ENCODE measurements at regions not wholly inside any gene's neighbourhood (a gene's known extent, or its start where the extent isn't known, plus 50 kb on each side); places are given as distances from the start of the nearest gene placed in this dataset.

DNA sequence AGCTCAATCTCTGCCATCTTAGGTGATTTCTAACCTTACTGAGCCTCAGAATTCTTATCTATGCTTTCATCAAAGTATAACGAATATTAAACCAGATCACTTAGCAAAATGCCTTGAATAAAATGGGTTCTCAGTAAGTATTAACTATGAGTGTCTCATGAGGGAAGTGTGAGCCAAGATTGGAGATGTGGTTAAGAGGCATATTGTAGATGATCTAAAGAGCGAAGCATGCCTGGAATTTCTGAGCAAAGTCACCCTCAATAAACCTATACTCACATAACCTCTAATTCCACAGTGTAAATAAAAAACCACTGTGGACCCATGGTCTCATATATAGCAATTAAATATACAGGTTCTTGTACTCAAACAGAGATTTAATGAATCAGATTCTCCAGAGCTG is 193.1 kb upstream of the FSCB start:
- H3K27me3 Mint-ChIP-seq (ENCODE audit: insufficient read depth, unreplicated experiment): peaks cover 3% of the 10 kb centered on the region
- no peaks in the 10 kb centered on the region for H3K9me3 Mint-ChIP-seq (ENCODE audit: unreplicated experiment)
- POLR2A ChIA-PET: no interaction called here
- no peaks in the 10 kb centered on the region for H3K36me3 Mint-ChIP-seq (ENCODE audit: insufficient read depth, unreplicated experiment)
- Histone ChIP-seq H3K4me3 (ENCODE audit: low read depth, low read length) (no peak overlapping the region), H3K36me3 (ENCODE audit: control insufficient read depth, insufficient read depth, low read length) (no peaks in the 10 kb centered on the region), H3K9me3 (no peaks in the 10 kb centered on the region), H3K4me1 (no peaks in the 10 kb centered on the region), H3K27me3 (replicated peaks; ENCODE audit: control insufficient read depth, insufficient read depth, low read length) (no peaks in the 10 kb centered on the region)
- DNase-seq: no peak
- CTCF ChIA-PET: no interaction called here
- H3K27ac Mint-ChIP-seq (ENCODE audit: unreplicated experiment): no peak overlapping the region
- no peak overlapping the region for H3K4me3 Mint-ChIP-seq (ENCODE audit: unreplicated experiment)
- no peaks in the 10 kb centered on the region for H3K4me1 Mint-ChIP-seq (ENCODE audit: low read depth, unreplicated experiment)
- intact Hi-C loops (cut with micrococcal nuclease; ENCODE audit: unreplicated experiment): no loop called here
- TF ChIP-seq, protein P1, sequence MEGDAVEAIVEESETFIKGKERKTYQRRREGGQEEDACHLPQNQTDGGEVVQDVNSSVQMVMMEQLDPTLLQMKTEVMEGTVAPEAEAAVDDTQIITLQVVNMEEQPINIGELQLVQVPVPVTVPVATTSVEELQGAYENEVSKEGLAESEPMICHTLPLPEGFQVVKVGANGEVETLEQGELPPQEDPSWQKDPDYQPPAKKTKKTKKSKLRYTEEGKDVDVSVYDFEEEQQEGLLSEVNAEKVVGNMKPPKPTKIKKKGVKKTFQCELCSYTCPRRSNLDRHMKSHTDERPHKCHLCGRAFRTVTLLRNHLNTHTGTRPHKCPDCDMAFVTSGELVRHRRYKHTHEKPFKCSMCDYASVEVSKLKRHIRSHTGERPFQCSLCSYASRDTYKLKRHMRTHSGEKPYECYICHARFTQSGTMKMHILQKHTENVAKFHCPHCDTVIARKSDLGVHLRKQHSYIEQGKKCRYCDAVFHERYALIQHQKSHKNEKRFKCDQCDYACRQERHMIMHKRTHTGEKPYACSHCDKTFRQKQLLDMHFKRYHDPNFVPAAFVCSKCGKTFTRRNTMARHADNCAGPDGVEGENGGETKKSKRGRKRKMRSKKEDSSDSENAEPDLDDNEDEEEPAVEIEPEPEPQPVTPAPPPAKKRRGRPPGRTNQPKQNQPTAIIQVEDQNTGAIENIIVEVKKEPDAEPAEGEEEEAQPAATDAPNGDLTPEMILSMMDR (IDR thresholded peaks at IDR 0.05; ENCODE audit: insufficient read depth in 1 of 2, low read depth in 1 of 2, low read length in 1 of 2, severe bottlenecking in 1 of 2, unreplicated experiment in 1 of 2): no peak
- no TSS peak for BruUV-seq (replicated peaks)

DNA sequence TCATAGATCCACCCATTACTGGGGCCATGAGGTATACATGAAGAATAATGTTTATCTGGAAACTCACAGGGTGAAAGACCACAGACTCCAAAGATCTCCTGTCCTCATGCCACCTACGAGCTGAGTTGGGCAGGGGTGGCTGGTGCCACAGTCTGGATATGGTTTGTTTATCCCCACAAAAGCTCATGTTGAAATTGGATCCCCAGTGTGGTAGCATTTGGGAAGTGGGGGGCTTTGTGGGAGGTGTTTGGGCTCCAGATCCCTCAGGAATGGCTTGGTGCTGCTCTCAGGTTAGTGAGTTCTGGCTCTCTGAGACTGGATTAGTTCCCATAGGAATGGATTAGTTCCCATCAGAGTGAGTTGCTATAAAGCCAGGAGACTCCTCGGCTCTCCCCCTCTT is 192.3 kb upstream of the FSCB start:
- TF ChIP-seq, protein P1 (IDR thresholded peaks at IDR 0.05; ENCODE audit: insufficient read depth in 1 of 2, low read depth in 1 of 2, low read length in 1 of 2, severe bottlenecking in 1 of 2, unreplicated experiment in 1 of 2): no peak
- CTCF ChIA-PET: no interaction called here
- Mint-ChIP-seq H3K27me3 (ENCODE audit: insufficient read depth, unreplicated experiment) (peaks cover 3% of the 10 kb centered on the region), H3K9me3 (ENCODE audit: unreplicated experiment) (no peaks in the 10 kb centered on the region), H3K4me3 (ENCODE audit: unreplicated experiment) (no peak overlapping the region), H3K36me3 (ENCODE audit: insufficient read depth, unreplicated experiment) (no peaks in the 10 kb centered on the region), H3K4me1 (ENCODE audit: low read depth, unreplicated experiment) (no peaks in the 10 kb centered on the region), H3K27ac (ENCODE audit: unreplicated experiment) (no peak overlapping the region)
- POLR2A ChIA-PET: no interaction called here
- no peaks in the 10 kb centered on the region for H3K9me3 ChIP-seq
- H3K4me3 ChIP-seq (ENCODE audit: low read depth, low read length): no peak overlapping the region
- no peaks in the 10 kb centered on the region for H3K27me3 ChIP-seq (replicated peaks; ENCODE audit: control insufficient read depth, insufficient read depth, low read length)
- intact Hi-C loops (cut with micrococcal nuclease; ENCODE audit: unreplicated experiment): no loop called here
- no peaks in the 10 kb centered on the region for H3K4me1 ChIP-seq
- BruUV-seq (replicated peaks): no TSS peak
- DNase-seq: no peak
- H3K36me3 ChIP-seq (ENCODE audit: control insufficient read depth, insufficient read depth, low read length): no peaks in the 10 kb centered on the region

DNA sequence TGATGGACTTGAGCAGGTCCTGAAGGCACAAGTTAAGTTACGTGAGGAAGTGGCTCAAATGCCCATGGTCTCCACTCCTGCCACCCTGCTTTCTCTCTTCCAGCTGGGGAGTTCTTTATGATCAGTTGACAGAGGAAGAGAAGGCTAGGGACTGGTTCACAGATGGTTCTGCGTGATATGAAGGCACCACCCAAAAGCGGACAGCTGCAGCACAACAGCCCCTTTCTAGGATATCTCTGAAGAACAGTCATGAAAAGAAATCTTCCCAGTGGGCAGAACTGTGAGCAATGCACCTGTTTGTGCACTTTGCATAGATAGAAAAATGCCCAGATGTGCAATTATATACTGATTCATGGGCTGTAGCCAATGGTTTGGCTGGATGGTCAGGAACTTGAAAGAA is 162.4 kb upstream of the FSCB start:
- H3K9me3 ChIP-seq: no peaks in the 10 kb centered on the region
- ChIA-PET POLR2A (no interaction called here), CTCF (no interaction called here)
- no peaks in the 10 kb centered on the region for H3K4me1 Mint-ChIP-seq (ENCODE audit: low read depth, unreplicated experiment)
- intact Hi-C loops (cut with micrococcal nuclease; ENCODE audit: unreplicated experiment): no loop called here
- no peaks in the 10 kb centered on the region for H3K9me3 Mint-ChIP-seq (ENCODE audit: unreplicated experiment)
- H3K36me3 ChIP-seq (ENCODE audit: control insufficient read depth, insufficient read depth, low read length): no peaks in the 10 kb centered on the region
- no peaks in the 10 kb centered on the region; the same call in 1 of the 2 replicates for H3K27me3 ChIP-seq (replicated peaks; ENCODE audit: control insufficient read depth, insufficient read depth, low read length)
- H3K27me3 Mint-ChIP-seq (ENCODE audit: insufficient read depth, unreplicated experiment): peaks cover 3% of the 10 kb centered on the region
- BruUV-seq (replicated peaks): no TSS peak
- H3K36me3 Mint-ChIP-seq (ENCODE audit: insufficient read depth, unreplicated experiment): no peaks in the 10 kb centered on the region
- H3K4me1 ChIP-seq: no peaks in the 10 kb centered on the region
- DNase-seq: no peak
- no peak overlapping the region for H3K27ac Mint-ChIP-seq (ENCODE audit: unreplicated experiment)
- TF ChIP-seq, protein P1 (IDR thresholded peaks at IDR 0.05; ENCODE audit: insufficient read depth in 1 of 2, low read depth in 1 of 2, low read length in 1 of 2, severe bottlenecking in 1 of 2, unreplicated experiment in 1 of 2): no peak
- H3K4me3 Mint-ChIP-seq (ENCODE audit: unreplicated experiment): no peak overlapping the region
- no peak overlapping the region for H3K4me3 ChIP-seq (ENCODE audit: low read depth, low read length)
